OCI-LY7 (cell line): ENCODE measurements at regions not wholly inside any gene's neighbourhood (a gene's known extent, or its start where the extent isn't known, plus 50 kb on each side); places are given as distances from the start of the nearest gene placed in this dataset.

Experiments used
- CTCF ChIP-seq: fragments of 200-600 bp; sonication (generic); conservative IDR thresholded peaks from 2 replicates; pipeline ENCODE4 v1.5.1; 2014; ENCODE audit warnings: mild to moderate bottlenecking, antibody characterized with exemption, low read length, moderate library complexity, mixed read lengths
- EZH2phosphoT487 ChIP-seq: fragments of 200-600 bp; sonication (generic); IDR thresholded peaks from 2 replicates; pipeline ENCODE4 v1.6.1; 2018; ENCODE audit warnings: low read depth, borderline replicate concordance, mild to moderate bottlenecking, mixed run types, antibody characterized with exemption, low read length, moderate library complexity, mixed read lengths

- TF ChIP-seq CTCF (no peak), EZH2phosphoT487 (no peak)
Observed at GRCh38 chr2:7471185-7471584, 554.0 kb downstream of the RNF144A start.
